Duodenal mucosa (tissue), 2 donors: ENCODE measurements at regions not wholly inside any gene's neighbourhood (a gene's known extent, or its start where the extent isn't known, plus 50 kb on each side); places are given as distances from the start of the nearest gene placed in this dataset.

Experiments used
- H3K27ac ChIP-seq: one replicate; pipeline ENCODE4 v1.7.0; 2013; ENCODE audit warnings: low read depth, low read length
- H3K27me3 ChIP-seq, 2 donors: one replicate each; pipeline ENCODE4 v1.7.0; 2013; ENCODE audit warnings: low read length in 2 of 2, control low read depth in 1 of 2; ENCODE audit not compliant: insufficient read depth in 2 of 2, control insufficient read depth in 1 of 2
- H3K36me3 ChIP-seq, 2 donors: one replicate each; pipeline ENCODE4 v1.7.0; 2013; ENCODE audit warnings: low read length in 2 of 2, control low read depth in 1 of 2; ENCODE audit not compliant: insufficient read depth in 2 of 2, control insufficient read depth in 1 of 2
- H3K4me1 ChIP-seq, 2 donors: one replicate each; pipeline ENCODE4 v1.7.0; 2013; ENCODE audit warnings: low read length in 2 of 2, control low read depth in 1 of 2; ENCODE audit not compliant: insufficient read depth in 2 of 2, control insufficient read depth in 1 of 2
- H3K4me3 ChIP-seq, 2 donors: one replicate each; pipeline ENCODE4 v1.7.0; 2013; ENCODE audit warnings: low read length in 2 of 2, low read depth in 1 of 2
- H3K9ac ChIP-seq, 2 donors: one replicate each; pipeline ENCODE4 v1.7.0; 2013; ENCODE audit warnings: low read length in 2 of 2, low read depth in 1 of 2
- H3K9me3 ChIP-seq, 2 donors: one replicate each; pipeline ENCODE4 v1.7.0; 2013; ENCODE audit warnings: low read length in 2 of 2, control low read depth in 1 of 2; ENCODE audit not compliant: control insufficient read depth in 1 of 2

DNA sequence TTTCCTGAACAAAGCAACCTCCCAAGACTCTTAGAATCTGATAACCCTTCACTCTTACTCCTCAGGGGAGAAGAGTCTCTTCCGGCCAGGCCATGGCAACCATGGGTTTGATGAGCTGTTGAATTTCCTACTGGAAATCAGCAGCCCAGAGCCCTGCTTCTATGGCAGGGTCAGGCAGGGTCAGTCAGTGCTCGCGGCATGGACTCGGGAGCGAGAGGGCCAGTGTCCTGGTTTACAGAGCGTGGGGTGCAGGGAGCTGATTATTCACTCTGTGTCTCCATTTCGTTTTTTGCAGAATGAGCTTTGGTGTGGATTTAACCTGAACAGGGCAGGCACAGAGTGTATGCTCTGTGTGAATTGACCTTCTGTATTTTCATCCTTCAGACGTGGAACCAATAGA lies 340.6 kb upstream of the SFSWAP start:
- Histone ChIP-seq H3K4me3 (no peak overlapping the region), H3K4me1 (peaks cover 0 to 3% of the 10 kb centered on the region in 2 donors), H3K9ac (no peak overlapping the region), H3K9me3 (no peaks in the 10 kb centered on the region), H3K27me3 (no peaks in the 10 kb centered on the region), H3K27ac (no peak overlapping the region), H3K36me3 (no peaks in the 10 kb centered on the region)

DNA sequence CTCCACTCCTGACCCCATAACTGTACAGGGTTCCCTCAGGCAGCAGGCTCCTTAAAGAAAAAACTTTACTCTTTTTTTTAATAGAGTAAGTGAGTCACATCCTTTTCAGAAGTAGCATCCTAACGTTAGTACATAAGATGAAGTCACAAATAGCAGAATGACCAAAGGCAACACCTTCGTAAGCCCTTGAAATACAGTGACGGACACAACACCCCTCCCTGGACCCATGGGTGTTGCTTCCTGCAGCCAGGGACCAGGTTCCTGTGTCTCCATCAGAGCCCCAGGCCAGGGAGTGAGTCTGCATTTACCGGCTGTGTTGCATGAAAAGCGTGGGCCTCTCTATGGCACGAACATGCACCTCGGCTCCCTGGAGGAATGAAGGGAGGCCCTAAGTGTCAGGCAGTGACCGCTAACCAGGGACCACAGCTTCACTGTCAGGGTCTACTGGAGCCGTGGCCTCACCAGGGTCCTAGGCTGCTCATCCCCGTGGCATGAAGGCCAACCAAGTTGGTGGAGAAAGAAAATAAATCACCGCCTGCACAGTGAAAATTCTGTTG lies 340.0 kb upstream of the SFSWAP start:
- Histone ChIP-seq H3K4me1 (peaks cover 0 to 3% of the 10 kb centered on the region in 2 donors), H3K36me3 (no peaks in the 10 kb centered on the region), H3K27me3 (no peaks in the 10 kb centered on the region), H3K9me3 (no peaks in the 10 kb centered on the region), H3K4me3 (no peak overlapping the region), H3K9ac (no peak overlapping the region), H3K27ac (no peak overlapping the region)

DNA sequence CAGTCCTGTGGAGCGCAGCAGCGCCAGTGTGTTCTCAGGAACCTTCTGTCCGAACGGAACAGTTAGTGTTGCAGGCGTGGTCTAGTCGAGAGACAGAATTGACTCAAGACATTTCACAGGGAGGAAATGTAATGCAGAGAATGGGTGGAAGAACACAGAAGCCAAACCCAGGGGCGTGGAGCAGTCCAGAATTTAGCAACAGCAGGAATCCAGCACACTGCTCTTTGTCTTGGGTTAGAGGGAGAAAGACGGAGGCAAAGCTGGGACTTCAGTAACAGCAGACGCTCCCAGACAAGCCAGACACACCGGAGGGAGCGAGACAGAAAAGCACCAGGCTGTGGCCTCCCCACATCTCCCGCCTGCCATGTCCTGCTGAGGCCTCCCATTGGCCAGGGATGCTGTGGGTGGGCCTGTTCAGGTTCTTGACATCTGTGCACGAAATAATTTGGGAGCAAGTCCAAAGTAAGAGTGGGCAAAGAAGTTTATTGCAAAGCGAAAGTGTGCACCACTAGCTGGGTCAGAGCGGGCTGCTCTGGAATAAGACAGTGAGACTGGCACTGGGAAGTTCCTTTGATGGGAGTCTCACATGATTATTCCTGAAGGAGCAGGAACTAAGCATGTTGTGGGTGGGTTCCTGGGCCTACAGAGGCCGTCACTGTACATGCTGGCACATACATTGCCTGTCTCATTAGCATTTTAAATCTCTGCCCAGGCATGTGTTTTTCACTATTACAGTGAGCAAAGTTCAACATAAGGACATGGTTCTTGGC lies 339.3 kb upstream of the SFSWAP start:
- Histone ChIP-seq H3K9ac (no peak overlapping the region), H3K27ac (no peak overlapping the region), H3K36me3 (no peaks in the 10 kb centered on the region), H3K4me3 (no peak overlapping the region), H3K9me3 (no peaks in the 10 kb centered on the region), H3K27me3 (no peaks in the 10 kb centered on the region), H3K4me1 (peaks cover 0 to 3% of the 10 kb centered on the region in 2 donors)

DNA sequence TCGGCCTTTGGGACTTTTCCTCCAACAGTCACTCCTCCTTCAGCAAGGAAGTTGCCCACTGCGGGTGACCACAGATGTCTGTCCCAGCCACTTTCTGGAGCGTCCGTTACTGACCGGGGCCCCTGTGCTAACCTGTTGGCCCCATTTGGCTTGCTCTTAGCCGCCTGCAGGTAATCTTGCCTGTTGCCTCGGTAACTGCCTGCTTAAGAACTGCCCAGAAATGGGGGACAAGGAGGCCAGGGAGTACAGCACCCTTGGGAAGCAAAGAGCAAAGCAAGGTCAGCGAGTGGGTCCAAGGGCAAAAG lies 338.8 kb upstream of the SFSWAP start:
- Histone ChIP-seq H3K27ac (no peak overlapping the region), H3K9me3 (no peaks in the 10 kb centered on the region), H3K27me3 (no peaks in the 10 kb centered on the region), H3K36me3 (no peaks in the 10 kb centered on the region), H3K4me3 (no peak overlapping the region), H3K9ac (no peak overlapping the region), H3K4me1 (peaks cover 0 to 3% of the 10 kb centered on the region in 2 donors)

DNA sequence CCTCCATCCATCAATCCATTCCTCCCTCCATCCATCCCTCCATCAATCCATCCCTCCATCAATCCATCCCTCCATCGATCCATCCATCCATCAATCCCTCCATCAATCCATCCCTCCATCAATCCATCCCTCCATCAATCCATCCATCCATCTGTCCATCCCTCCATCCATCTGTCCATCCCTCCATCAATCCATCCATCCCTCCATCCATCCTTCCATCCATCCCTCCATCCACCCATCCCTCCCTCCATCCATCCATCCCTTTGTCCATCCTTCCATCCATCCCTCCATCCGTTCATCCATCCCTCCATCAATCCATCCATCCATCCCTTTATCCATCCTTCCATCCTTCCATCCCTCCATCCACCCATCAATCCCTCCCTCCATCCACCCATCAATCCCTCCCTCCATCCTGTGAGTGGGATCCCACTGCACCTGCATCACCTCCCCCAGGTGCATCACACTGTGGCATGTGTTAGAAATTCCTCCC lies 338.1 kb upstream of the SFSWAP start:
- Histone ChIP-seq H3K9me3 (no peaks in the 10 kb centered on the region), H3K27me3 (no peaks in the 10 kb centered on the region), H3K9ac (no peak overlapping the region), H3K4me1 (peaks cover 0 to 3% of the 10 kb centered on the region in 2 donors), H3K36me3 (no peaks in the 10 kb centered on the region), H3K4me3 (no peak overlapping the region), H3K27ac (no peak overlapping the region)

DNA sequence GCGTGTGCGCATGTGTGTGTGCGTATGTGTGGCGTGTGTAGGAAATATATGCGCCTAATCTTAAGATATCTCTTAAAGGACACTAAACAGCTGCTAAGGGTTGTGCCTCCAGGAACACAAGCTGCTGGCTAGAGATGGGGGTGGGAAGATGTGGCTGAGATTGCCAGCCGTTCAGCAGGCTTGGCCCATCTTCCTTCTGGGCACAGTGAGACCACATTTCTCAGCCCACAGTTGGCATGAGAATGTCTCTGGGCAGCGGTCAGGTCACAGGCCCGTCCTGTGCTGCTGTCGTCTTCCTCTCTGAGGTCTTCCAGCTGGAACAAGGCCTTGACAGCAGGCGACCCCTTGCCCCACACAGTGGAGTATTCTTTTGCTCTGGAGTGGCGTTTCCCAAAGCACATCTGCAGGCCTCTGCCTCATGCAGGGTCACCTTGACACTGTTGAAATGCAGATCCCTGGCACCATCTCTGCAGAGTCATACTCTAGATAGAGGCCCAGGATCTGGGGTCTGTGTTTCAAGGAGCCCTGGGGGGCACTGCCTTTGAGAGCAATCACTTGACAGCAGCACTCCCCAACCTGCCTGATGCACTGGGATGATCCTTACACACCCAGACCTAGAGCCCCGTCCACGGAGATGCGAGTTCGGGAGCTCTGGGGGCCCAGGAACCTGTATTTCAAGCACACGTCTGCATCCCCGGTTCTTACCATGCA lies 335.5 kb upstream of the SFSWAP start:
- H3K9me3 ChIP-seq, result no peaks in the 10 kb centered on the region
- H3K9ac ChIP-seq, result no peak overlapping the region
- peaks cover 0 to 3% of the 10 kb centered on the region in 2 donors for H3K4me1 ChIP-seq
- no peaks in the 10 kb centered on the region for H3K36me3 ChIP-seq
- H3K27ac ChIP-seq, result no peak overlapping the region
- H3K4me3 ChIP-seq, result no peak overlapping the region
- no peaks in the 10 kb centered on the region for H3K27me3 ChIP-seq

DNA sequence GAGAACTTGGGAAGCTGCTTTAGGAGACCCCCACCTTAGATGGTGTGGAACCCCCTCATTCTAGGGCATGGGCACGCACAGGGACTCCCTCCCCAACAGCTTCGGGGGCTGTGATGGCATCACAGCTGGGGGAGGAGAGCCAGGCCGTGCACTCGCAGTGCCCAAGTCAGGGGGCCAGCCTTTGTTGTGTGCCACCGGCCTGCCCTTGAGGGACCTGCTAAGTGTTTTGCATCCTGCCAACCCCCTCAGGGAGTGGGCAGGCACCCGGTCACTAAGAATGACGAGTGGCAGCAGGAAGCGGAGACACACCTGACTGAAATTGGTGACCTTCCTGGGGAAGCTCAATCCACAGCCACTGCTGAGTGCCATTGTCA lies 334.9 kb upstream of the SFSWAP start:
- Histone ChIP-seq H3K9ac (no peak overlapping the region), H3K4me1 (peaks cover 0 to 3% of the 10 kb centered on the region in 2 donors), H3K27ac (no peak overlapping the region), H3K36me3 (no peaks in the 10 kb centered on the region), H3K27me3 (no peaks in the 10 kb centered on the region), H3K9me3 (no peaks in the 10 kb centered on the region), H3K4me3 (no peak overlapping the region)

DNA sequence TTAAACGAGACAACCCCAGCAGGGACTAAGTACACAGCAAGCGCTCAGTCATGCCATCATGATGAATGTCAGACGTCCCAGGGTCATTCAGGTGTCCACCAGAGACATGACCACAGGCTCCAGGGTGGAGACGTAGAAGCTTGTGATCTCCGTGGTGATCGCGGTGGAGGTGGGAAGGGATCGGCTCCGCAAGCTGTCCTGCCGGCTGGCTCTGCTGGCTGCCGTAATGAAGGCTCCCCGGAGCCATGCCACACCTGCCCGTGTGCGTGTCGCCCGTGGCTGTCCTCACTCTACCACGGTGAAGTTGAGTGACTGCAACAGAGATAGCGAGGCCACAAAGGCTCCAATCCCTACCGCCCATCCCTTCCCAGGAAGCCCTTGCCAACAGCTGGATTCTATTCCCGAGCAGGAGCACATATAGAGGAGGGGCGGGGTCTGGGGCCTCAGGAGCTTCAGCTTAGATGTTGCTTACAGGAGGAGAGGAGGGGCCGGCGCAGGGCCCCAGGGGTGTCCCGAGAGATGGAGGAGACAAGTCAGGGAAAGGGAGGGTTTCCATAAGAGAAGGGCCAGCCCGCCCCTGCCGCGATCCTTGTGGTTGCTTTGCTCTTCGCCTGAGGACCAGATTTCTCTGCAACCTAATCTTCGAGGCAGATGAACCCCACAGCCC lies 332.6 kb upstream of the SFSWAP start:
- Histone ChIP-seq H3K9ac (no peak overlapping the region), H3K4me1 (no peaks in the 10 kb centered on the region), H3K27me3 (no peaks in the 10 kb centered on the region), H3K27ac (no peak overlapping the region), H3K4me3 (no peak overlapping the region), H3K9me3 (no peaks in the 10 kb centered on the region), H3K36me3 (no peaks in the 10 kb centered on the region)

DNA sequence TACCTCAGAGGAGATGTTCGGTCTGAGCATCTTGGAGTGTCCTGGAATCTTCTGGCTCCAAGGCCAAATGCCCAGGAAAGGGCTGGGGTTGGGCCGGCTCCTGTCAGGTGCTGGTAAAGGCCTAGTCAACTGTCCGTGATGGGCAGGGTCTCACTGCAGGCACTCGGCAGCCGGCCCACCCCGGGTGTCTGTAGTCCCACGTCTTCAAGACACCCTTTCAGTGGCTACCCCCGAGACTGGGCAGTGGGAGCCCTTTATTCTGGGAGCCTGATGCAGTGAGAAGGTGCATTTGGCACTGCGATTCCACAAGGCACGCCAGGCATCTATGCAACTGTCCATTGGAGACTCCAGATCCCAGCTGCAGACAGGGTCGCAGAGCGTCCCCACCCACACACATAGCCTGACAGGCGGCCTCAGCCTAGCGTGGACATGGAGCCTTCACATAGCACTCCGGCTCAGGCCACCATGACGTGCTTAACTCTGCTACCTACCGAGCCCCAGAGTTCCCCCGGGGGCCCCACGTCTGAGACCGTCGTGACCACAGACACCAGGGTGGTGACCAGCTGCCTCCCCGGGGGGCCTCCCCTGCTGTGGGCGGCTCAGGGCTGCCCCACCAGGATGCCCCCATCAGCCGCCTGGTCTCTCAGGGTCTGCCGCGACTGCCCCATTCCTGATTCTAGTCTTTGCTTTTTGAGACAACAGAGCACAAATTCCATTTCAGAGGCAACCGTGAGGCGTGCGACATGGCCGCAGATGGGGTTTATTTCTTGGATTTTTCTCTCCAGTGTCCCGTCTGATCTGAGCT lies 331.8 kb upstream of the SFSWAP start:
- H3K36me3 ChIP-seq, result no peaks in the 10 kb centered on the region
- no peak overlapping the region for H3K4me3 ChIP-seq
- H3K9ac ChIP-seq, result no peak overlapping the region
- H3K27ac ChIP-seq, result no peak overlapping the region
- H3K4me1 ChIP-seq, result no peaks in the 10 kb centered on the region
- H3K9me3 ChIP-seq, result no peaks in the 10 kb centered on the region
- no peaks in the 10 kb centered on the region for H3K27me3 ChIP-seq
